HG02970 (cell line): ENCODE measurements at regions not wholly inside any gene's neighbourhood (a gene's known extent, or its start where the extent isn't known, plus 50 kb on each side); places are given as distances from the start of the nearest gene placed in this dataset.
"Not testable (repeated sequence)": the region's sequence is repeated elsewhere in the genome, so short reads cannot be mapped to it uniquely, and the experiment has no call there.

Experiments used
- ATAC-seq: cut with Tn5 transposase; IDR thresholded peaks from one replicate; pipeline ENCODE4 v1.9.1; 2021; ENCODE audit warnings: mild to moderate bottlenecking, moderate library complexity, moderate number of reproducible peaks; ENCODE audit not compliant: unreplicated experiment, low FRiP score

DNA sequence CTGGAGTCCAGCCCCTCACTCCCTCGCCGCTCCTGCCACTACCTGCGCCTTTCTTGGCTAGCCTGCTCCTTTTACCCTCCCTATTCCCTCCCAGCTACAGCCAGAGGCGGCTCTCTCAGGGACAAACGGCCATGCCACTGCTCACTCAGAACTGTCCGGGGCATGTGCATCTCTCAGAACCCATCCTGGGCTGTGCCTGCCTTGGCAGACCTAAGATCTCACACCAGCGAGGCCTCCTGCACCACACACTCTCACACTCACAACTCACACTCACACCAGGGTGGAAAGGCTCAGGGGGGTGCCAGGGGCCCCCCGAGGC lies 180.3 kb downstream of the TMEM121 start:
- not testable (repeated sequence) for ATAC-seq

DNA sequence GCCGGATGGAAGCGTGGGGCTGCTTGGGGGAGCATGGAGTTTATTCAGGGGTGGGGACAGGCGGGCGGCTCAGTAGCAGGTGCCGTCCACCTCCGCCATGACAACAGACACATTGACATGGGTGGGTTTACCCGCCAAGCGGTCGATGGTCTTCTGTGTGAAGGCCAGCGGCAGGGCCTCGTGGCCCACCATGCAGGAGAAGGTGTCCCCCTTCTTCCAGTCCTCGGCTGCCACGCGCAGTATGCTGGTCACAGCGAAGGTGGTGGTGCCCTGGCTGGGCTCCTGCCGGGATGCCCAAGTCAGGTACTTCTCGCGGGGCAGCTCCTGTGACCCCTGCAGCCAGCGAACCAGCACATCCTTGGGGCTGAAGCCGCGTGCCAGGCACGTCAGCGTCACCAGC lies 180.7 kb downstream of the TMEM121 start:
- not testable (repeated sequence) for ATAC-seq

DNA sequence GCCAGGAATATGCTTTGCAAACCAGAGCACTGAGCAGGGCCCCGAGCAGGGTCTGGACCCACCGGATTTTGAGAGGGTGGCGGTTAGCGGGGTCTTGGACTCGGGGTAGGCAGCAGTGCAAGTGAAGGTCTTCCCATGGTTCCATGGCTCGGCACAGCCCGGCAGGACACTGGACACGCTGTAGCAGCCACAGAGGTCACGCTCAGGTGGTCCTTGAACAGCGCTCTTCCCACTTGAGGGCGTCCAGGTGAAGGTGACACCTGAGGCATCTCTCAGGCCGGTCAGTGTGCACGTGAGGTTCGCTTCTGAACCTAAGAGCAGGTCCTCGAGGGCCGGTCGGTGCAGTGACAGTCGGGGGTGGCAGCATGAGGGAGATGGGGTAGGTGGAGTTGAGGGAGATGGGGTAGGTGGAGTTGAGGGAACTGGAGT lies 181.4 kb downstream of the TMEM121 start:
- ATAC-seq, result not testable (repeated sequence)

DNA sequence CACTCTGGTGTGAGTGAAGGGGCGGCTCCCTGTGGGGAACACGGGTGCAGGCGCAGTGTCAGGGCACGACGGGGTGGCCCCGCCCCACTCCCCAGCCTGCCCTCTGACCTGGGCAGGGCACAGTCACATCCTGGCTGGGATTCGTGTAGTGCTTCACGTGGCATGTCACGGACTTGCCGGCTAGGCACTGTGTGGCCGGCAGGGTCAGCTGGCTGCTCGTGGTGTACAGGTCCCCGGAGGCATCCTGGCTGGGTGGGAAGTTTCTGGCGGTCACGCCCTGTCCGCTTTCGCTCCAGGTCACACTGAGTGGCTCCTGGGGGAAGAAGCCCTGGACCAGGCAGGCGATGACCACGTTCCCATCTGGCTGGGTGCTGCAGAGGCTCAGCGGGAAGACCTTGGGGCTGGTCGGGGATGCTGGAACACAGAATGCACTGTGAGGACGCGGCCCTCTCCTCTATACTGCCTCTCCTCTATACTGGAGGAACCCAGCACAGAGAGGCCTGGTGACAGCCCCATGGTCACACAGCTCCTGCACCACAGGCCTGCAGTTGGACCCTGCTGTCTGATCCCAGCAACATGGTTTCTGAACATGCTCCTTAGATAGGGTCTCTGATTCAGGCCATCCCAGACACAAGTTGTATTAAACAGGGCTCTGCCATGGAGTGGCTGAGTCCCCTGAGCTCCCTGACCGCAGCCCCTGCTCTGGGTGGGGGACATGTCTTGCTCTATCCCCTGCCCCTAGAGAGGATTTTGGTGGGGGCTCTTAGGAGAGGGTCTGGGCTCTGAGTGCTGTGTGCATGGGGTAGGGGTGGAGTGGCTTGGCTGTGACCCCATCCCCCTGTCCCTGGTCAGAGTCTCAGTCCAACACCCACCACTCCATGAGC lies 182.1 kb downstream of the TMEM121 start:
- not testable (repeated sequence) for ATAC-seq

DNA sequence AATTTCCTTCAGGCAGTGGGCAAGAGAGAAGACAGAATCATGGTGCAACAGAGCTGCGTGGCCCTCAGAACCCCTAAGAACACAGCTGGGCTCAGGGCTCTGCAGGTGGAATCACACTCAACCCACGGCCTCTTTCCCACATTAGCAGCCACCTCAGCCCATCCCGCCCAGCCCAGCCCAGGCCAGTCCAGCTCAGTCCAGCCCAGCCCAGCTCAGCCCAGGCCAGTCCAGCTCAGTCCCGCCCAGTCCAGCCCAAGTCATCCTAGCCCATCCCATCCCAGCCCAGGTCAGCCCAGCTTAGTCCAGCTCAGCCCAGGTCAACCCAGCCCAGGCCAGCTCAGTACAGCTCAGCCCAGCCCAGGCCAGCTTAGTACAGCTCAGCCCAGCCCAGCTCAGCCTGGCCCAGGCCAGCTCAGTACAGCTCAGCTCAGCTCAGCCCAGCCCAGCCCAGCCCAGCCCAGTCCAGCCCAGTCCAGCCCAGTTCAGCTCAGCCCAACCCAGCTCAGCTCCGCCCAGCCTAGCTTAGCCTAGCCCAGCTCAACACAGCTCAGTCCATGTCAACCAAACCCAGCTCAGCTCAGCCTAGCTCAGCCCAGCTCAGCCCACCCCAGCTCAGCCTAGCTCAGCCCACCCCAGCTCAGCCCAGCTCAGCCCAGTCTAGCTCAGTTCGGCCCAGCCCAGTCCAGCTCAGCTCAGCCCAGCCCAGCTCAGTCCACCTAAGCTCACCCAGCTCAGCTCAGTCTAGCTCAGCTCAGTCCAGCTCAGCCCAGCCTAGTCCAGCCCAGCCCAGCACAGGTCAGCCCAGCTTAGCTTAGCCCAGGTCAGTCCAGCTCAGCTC lies 183.1 kb downstream of the TMEM121 start:
- ATAC-seq, result no peak

DNA sequence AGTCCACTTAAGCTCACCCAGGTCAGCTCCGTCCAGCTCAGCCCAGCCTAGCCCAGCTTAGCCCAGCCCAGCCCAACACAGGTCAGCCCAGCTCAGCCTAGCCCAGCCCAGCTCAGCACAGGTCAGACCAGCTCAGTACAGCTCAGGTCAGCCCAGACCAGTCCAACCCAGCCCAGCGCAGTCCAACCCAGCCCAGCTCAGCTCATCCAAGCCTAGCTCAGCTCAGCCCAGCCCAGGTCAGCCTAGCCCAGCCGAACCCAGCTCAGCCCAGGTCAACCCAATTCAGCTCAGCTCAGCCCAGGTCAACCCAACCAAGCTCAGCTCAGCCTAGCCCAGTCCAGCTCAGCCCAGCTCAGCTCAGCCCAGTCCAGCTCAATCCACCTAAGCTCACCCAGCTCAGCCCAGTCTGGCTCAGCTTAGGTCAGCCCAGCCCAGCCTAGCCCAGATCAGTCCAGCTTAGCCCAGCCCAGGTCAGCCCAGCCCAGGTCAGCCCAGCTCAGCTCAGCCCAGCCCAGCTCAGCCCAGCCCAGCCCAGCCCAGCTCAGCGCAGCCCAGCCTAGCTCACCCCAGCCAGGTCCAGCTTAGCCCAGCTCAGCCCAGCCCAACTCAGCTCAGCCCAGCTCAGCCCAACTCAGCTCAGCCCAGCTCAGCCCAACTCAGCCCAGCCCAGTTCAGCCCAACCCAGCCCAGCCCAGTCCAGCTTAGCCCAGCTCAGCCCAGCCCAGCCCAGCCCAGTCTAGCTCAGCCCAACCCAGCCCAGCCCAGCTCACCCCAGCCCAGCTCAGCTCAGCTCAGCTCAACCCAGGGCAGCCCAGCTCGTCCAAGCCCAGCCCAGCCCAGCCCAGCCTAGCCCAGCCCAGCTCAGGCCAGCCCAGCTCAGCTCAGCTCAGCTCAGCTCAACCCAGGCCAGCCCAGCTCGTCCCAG lies 184.0 kb downstream of the TMEM121 start:
- no peak for ATAC-seq

DNA sequence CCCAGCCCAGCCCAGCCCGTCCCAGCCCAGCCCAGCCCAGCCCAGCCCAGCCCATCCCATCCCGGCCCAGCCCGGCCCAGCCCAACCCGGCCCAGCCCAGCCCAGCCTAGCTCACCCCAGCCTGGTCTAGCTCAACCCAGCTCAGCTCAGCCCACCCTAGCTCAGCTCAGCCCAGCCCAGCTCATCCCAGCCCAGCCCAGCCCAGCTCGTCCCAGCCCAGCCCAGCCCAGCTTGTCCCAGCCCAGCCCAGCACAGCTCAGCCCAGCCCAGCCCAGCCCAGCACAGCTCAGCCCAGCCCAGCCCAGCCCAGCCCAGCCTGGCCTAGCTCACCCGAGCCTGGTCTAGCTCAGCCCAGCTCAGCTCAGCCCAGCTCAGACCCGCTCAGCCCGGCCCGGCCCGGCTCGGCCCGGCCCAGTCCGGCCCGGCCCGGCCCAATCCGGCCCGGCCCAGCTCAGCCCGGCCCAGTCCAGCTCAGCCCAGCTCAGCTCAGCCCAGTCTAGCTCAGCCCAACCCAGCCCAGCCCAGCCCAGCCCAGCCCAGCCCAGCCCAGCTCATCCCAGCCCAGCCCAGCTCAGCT lies 184.7 kb downstream of the TMEM121 start:
- no peak for ATAC-seq

DNA sequence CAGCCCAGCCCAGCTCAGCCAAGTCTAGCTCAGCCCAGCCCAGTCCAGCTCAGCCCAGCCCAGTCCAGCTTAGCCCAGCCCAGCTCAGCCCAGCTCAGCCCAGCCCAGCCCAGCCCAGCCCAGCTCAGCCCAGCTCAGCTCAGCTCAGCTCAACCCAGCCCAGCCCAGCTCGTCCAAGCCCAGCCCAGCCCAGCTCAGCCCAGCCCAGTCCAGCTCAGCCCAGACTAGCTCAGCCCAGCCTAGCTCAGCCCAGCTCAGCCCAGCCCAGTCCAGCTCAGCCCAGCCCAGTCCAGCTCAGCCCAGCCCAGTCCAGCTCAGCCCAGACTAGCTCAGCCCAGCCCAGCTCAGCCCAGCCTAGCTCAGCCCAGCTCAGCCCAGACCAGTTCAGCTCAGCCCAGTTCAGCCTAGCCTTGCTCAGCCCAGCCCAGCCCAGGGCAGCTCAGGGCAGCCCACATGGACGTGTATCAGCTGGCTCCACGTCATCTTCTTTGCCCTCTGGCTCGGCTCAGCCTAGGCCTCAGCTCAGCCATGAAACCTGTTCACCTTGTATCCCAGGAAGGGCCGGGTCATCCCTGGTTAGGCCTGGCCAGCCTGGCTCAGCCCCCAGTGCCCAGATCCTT lies 185.6 kb downstream of the TMEM121 start:
- ATAC-seq, result no peak

DNA sequence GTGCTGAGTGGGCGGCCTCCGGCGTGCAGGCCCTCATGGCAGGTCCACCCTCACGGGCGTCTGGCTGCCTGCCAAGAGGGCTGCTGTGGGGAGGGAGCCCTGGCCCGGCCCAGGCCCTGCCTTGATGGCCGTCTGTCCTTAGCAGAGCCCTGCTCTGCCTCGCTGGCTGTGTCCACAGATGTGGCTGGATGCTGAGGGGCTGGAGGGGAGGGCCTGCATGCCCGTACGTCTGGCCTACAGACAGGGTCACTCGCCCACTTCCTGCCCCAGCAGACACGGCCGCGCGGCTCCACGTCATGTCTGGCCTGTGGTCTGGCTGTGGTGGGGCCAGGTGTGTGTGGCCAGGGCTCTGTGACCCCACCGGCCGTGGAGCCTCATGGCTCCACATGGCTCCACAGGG lies 186.3 kb downstream of the TMEM121 start:
- ATAC-seq, result not testable (repeated sequence)

DNA sequence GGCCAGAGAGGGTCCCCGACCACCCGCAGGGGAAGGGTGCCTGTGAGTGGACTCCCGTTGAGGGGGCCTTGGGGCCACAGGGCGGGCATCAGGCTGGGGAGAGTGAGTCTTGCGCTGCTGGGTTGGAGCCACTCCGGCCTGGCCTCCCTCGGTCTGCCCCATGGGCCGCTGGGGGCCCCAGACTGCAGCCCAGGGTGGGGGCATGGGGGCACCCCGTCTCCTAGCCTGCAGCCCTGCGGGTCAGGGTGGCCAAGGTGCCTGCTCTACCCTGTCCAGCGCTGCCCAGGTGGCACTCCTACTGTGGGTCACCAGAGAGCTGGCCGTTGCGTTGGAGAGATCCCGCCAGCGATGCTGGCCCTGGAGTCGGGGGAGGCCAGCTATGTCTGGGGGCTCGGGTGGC lies 186.8 kb downstream of the TMEM121 start:
- not testable (repeated sequence) for ATAC-seq

DNA sequence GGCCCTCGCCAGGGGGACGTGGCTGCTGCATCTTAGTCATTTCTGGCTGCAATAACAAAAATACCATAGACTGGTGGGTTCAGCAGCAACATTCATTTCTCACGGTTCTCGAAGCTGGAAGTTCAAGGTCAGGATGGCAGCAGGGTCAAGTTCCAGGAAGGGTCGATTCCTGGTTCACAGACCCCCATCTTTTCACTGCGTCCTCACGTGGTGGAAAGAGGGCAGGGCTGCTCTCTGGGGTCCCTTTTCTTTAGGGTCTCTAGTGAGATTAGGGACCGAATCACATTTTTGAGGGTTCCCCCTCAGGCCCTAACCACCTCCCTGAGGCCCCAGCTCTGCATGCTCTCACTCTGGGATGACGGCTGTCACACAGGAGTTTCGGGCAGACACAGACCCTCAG lies 187.5 kb downstream of the TMEM121 start:
- ATAC-seq, result not testable (repeated sequence)

DNA sequence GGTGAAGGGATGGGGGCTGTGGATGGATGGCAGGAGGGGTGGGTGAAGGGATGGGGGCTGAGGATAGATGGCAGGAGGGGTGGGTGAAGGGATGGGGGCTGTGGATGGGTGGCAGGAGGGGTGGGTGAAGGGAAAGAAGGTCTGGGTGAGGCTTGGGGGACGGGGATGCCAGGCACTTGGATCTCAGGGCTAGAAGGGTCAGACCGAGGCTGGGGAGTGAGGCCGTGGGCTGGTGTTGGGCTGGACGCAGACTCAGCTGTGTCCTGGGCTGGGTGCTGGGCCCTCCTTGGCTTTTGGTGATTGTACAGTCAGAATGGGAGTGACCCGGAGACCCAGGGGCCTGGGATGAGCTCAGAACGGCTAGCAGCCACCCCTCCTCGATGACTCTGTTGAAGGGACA lies 192.4 kb downstream of the TMEM121 start:
- ATAC-seq, result not testable (repeated sequence)

DNA sequence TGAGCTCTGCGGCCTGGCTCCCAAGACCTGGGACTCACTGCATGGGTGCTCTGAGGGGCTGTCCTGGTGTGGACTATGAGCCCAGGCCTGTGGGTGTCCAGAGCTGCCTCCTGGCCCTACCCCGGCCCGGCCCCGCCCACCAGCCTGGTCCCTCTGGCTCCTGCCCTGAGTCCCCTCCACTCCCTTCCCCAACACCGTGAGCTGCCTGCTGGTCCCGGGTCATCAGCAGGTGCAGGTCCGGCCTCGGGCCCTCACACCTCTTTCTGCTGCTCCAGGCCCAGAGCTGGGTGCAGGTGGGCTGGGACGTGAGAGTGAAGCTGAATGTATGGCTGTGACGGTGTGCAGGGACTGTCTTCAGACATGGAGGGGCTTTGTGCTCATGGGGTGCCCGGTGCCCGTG lies 193.7 kb downstream of the TMEM121 start:
- ATAC-seq, result not testable (repeated sequence)

DNA sequence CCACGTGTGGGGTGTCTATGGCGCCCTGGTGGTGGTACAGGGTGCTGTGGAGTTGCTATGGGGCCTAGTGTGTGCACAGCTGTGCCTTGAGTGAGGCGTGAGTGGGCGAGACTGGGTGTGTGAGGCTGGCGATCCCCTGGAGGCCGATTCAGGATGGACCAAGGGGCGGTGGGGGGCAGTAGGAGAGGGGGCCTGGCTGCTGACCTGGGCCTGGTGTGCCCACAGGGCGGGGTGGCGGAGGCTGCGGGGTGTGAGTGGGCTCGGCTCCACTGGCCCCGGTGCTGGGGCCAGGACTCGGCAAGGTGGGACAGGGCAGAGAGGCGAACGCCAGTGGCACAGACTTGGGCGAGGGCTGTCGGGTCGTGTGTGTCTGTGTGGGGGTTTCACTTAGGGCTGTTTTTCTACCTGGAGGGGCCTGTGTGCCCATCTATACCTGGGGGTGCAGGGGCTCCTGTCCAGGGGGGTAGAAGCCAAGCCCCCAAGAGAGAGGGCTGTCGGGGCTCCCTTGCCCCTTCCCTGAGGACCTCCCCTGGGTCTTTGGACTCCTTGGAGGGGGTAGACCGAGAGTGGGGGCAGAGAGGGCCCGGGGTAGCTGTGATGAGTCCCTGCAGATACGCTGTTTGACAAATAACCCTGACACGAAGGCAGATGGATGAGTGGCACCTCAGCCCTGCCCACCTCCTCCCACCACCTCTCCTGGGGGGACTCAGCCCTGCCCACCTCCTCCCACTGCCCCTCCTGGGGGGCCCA lies 194.6 kb downstream of the TMEM121 start:
- not testable (repeated sequence) for ATAC-seq

DNA sequence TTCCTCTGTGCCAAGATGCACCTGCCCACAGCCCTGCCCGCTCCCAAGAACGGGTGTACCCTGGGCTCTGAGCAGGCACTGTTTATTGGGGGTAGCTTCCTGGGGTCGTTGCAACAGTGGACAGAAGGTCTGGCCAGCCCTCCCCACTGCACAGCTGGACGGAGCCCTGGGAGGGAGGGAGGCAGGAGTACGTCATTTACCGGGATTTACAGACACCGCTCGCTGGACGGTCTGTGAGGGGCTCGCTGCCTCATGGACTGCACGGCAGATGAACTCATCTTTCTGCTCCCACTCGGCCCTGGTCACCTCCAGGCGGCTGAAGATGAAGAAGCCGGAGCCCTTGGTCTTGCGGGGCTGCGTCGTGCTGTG lies 195.2 kb downstream of the TMEM121 start:
- not testable (repeated sequence) for ATAC-seq

DNA sequence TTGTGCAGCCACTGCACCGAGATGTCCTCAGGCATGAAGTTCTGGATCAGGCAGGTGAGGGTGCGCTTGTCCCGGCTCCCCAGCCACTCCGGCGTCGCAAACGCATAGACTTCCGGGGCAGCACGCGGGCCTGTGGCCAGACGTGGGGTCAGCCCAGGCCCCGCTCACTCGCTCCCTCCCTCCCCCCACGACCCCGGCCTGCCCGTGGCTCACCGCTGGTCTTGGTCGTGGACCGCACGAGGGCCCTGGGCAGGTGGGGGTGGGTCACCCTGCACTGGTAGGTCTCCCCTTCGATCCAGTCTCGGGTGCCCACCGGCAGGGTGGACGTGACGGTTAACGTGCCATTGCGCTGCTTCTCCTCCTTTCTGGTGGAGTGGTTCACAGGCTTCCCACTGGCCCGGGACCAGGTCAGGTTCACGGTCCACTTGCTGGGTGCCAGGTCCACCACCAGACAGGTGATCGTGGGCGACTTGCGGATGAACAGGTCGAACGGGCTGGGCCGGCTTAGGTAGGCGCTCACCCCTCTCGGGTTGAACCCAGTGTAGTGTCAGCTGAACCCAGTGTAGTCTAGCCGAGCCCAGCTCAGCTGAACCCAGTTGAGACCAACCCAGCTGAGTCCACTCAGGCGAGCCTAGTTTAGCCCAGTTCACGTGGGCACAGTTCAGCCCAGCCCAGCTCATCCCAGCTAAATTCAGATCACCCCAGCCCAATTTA lies 195.8 kb downstream of the TMEM121 start:
- ATAC-seq, result not testable (repeated sequence)

DNA sequence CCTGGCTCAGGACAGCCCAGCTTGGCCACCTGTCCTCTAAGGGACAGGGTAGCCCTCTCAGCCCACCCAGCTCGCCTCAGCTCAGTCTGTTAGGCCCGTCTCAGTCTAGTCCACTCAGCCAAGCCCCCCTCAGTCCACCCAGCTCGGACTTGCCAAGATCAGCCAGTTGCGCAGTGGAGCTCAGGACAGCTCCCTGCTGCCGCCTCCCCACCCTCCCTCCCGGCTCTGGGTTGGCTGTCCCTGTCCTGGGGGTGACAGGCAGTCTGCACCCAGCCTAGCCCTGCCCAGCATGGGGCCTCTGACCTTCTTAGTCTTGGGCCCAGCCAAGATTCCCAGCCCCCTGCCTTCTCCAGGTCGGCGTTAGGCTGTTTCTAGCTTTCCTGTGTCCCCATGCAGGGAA lies 196.9 kb downstream of the TMEM121 start:
- not testable (repeated sequence) for ATAC-seq

DNA sequence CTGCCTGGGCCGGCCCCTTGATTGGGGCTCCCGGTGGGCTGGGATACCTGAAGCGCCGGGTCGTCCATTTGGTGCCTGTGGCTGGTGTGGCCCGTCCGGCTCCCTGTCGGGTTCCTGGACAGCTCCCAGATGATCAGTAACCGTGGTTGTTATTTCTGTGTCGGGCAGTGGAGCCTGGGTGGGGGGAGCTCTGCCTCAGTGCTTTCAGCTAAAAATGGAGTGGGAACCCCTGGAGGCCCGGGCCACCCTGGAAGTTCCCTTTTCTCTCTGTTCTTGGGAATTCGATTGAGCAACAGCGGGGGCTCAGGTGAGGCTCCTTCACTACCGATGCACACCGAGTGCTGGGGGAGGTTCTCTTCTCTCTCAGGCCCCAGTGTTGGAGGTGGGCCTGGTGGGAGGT lies 197.4 kb downstream of the TMEM121 start:
- ATAC-seq, result not testable (repeated sequence)
